GM23248 (cell line): ENCODE measurements at regions not wholly inside any gene's neighbourhood (a gene's known extent, or its start where the extent isn't known, plus 50 kb on each side); places are given as distances from the start of the nearest gene placed in this dataset.

ENCODE experiments used
- EZH2 ChIP-seq: fragments of 200-600 bp; sonication (generic); IDR thresholded peaks from 2 replicates; pipeline ENCODE4 v1.6.1; 2018; ENCODE audit warnings: antibody characterized with exemption, mild to moderate bottlenecking; ENCODE audit not compliant: insufficient read depth, poor library complexity, severe bottlenecking
- EZH2phosphoT487 ChIP-seq: fragments of 200-600 bp; sonication (generic); IDR thresholded peaks from 2 replicates; pipeline ENCODE4 v1.6.1; 2018; ENCODE audit warnings: antibody characterized with exemption, moderate library complexity, mild to moderate bottlenecking, low read depth; ENCODE audit not compliant: insufficient read depth

- TF ChIP-seq EZH2phosphoT487 (no peak), EZH2 (no peak)
Measured at GRCh38 chr13:40336228-40337221, 329.9 kb downstream of the FOXO1 start.
